DMS53 (cell line): ENCODE measurements at regions not wholly inside any gene's neighbourhood (a gene's known extent, or its start where the extent isn't known, plus 50 kb on each side); places are given as distances from the start of the nearest gene placed in this dataset.

Experiments
- DNase-seq: peaks from one replicate; lab custom pipeline; 2025; lab: John Stamatoyannopoulos, UW

- DNase-seq: no peak
Observed at GRCh38 chr11:121793916-121794315, 322.1 kb downstream of the BLID start.

DNA sequence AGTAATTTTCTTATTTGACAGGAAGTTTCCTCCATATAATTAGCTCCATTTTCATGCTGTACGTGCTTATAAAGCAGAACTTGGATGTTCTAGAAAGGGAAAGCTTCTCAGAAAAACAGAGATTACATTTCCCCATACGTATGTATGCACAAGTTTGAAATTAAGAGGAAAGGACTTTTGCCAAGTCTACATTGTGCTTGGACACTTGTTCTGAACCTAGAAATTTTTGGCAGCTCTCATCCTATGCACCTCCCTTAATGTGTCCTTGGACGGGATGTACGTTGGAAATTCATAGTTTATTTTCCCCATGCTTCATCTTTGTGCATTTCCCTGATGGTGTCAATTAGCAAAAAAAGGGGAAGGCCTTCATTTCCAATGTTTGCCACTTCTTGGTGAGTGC lies 322.7 kb downstream of the BLID start:
- DNase-seq: no peak

DNA sequence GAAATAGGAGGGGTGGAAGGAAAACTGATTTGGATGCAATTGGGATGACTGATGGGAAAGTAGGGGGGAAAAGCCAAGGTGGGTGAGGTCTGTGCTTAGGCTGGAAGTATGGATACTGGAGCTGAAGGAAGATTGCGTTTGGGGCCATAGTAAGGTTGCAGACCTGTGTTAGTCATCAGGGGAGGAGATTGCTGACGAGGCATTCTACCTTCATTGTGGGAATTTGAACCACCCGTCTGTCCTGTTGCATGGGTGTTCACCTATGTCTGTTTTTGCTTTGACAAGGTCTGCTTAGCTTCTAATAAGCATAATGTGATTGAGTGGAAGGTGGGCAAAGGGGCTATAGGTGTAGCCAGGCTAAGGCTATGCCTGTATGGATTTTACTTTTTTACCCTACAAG lies 323.8 kb downstream of the BLID start:
- no peak for DNase-seq

- DNase-seq: no peak
Observed at GRCh38 chr11:121790430-121790829, 325.6 kb downstream of the BLID start.

DNA sequence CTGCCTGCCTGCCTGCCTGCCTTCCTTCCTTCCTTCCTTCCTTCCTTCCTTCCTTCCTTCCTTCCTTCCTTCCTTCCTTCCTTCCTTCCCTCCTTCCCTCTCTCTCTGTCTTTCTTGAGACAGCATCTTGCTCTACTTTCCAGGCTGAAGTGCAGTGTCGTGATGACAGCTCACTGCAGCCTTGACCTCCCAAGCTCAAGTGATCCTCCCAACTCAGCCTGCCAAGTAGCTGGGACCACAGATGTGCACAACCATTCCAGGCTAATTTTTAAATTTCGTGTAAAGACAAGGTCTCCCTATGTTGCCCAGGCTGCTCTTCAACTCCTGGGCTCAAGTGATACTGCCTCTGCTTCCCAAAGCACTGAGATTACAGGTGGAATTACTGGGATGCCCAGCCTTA lies 328.2 kb upstream of the SORL1-AS1 start:
- DNase-seq: no peak

- no peak for DNase-seq
Observed at GRCh38 chr11:121777056-121777455, 324.3 kb upstream of the SORL1-AS1 start.

- no peak for DNase-seq
Observed at GRCh38 chr11:121775276-121775675, 322.5 kb upstream of the SORL1-AS1 start.

- DNase-seq: no peak
Observed at GRCh38 chr11:121773076-121773475, 320.3 kb upstream of the SORL1-AS1 start.

GRCh38 chr11:121770939-121771595 lies 318.3 kb upstream of the SORL1-AS1 start:
- no peak for DNase-seq

GRCh38 chr11:121769191-121769590 lies 316.4 kb upstream of the SORL1-AS1 start:
- DNase-seq: no peak

DNA sequence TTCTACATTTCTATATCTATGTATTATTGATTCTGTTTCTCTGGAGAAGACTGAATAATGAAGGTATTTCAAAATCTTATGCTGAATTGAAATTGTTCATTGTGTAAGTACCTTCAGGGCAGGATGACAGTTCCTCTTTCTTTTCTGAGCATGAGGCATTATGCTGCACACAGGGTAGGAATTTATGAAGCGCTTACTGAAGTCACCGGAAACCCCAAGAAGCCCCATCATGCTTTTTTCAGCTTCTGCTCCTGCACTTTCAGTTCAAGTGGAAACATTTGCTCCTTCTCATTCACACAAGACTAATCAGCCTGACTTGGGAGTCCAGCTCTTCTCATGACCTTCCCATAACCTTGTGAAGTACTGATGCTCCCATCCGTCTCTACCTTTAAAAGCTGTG lies 314.7 kb upstream of the SORL1-AS1 start:
- DNase-seq: no peak

DNA sequence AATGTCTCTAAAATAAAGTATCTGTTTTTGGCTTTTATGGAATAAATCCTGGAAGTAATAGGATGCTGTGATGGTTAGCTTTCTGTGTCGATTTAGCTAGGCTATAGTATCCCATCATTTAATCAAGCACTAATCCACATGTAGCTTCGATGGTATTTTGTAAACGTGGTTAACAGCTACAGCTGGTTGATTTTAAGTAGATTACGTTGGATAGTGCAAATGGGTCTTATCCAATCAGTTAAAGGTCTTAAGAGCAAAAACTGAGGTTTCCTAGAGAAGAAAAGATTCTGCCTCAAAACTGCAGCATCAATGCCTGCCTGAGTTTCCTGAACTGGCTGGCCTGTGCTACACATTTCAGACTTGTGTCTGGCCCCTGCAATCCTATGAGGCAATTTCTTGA lies 314.2 kb upstream of the SORL1-AS1 start:
- DNase-seq: no peak

DNA sequence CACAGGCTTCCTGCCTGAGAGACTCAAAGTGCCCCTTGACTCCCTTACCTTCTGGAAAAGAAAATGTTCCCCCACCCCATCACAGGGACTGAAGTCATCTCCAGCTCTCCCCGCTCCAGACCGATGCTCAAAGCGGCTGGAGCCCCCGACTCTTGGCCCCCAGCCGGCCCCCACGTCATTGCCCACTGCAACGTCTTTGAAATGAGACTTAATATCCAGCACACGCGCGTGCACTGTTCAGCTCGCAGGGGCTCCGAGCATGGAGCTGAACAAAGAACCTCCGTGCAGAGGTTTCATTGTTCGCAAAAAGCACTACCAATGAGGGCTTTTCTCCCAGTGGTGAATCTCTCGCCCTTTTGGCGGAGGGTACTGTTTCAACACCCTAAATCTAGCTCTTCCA lies 313.4 kb upstream of the SORL1-AS1 start:
- DNase-seq: no peak

DNA sequence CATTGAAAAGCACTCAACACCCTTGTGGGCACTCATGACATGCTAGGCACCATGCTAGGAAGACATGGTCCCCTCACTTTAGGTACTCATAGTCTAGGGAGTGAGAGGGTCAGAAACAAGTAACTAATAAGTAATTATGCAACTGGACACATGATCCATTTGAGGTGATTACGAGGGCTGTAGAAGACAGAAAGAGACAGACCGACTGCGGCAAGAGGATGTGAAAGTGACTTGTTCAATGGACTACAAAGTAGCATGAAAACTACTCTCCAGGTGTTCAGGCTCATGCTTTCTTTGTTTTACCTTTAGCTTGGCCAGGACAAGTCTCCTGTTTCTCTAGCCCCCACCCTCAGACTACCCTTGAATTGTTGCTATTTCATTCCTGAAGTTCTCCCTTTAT lies 310.8 kb upstream of the SORL1-AS1 start:
- DNase-seq: no peak

DNA sequence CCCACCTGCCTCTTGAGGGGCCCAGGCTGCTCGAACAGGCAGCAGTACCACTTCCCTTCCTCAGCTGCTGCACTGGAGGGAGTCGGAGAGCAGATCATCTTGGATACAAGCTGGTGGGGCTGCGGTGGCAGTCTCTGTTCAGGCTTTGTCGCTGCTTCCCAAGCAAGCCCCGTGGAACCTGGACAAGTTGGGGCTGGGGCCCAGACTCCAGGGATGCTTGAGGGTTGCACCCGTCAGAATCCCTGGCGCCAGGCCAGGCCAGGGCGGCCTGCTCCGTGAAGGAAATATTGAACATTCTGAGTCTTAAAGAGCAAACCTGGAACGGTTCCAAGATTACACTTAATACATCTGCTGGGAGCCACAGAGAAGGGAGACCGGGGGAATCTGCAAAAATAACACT lies 310.1 kb upstream of the SORL1-AS1 start:
- peak; percentile 34 for DNase-seq

GRCh38 chr11:121761186-121761585 lies 308.4 kb upstream of the SORL1-AS1 start:
- DNase-seq: no peak

GRCh38 chr11:121757480-121758125 lies 304.8 kb upstream of the SORL1-AS1 start:
- DNase-seq: peak; percentile 25

GRCh38 chr11:121755906-121756305 lies 303.1 kb upstream of the SORL1-AS1 start:
- DNase-seq: no peak

- DNase-seq: no peak
Observed at GRCh38 chr11:121755191-121755590, 302.4 kb upstream of the SORL1-AS1 start.

DNA sequence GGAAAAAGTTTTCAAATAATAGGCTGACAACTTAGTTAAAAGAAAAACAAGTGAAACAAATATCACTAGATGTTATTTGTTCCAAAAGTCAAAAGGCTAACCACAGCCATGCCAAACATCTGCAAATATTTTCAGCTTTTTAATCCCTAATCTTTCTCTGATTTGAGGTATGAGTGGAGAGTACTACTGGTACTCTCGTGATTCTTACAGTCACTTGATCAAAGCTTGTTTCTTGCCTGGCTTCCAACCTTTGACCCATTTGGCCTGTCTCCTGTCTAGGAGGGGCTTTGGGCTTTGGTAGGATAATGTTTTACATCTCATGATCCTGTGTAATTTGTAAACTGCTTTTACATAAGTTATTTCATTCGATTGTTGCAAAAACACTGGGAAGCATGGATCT lies 301.8 kb upstream of the SORL1-AS1 start:
- no peak for DNase-seq

- DNase-seq: no peak
Observed at GRCh38 chr11:121749691-121750090, 296.9 kb upstream of the SORL1-AS1 start.

- DNase-seq: no peak
Observed at GRCh38 chr11:121748068-121748467, 295.3 kb upstream of the SORL1-AS1 start.

GRCh38 chr11:121743285-121743684 lies 290.5 kb upstream of the SORL1-AS1 start:
- DNase-seq: no peak

GRCh38 chr11:121741761-121742361 lies 289.1 kb upstream of the SORL1-AS1 start:
- DNase-seq: no peak
